ENCODE measurements at regions not wholly inside any gene's neighbourhood (a gene's known extent, or its start where the extent isn't known, plus 50 kb on each side); places are given as distances from the start of the nearest gene placed in this dataset.

- DNase-seq (ENCODE audit: extremely low spot score): peak; percentile 15
- ChIA-PET POLR2A (no interaction called here), CTCF (no interaction called here)
- TF ChIP-seq NFRKB (IDR thresholded peaks at IDR 0.05) (no peak), TARDBP (IDR thresholded peaks at IDR 0.05) (no peak), ELF4 (IDR thresholded peaks at IDR 0.05) (no peak), BHLHE40 (IDR thresholded peaks at IDR 0.05; ENCODE audit: borderline replicate concordance) (no peak), FOXK2 (IDR thresholded peaks at IDR 0.05) (no peak), ARNT (IDR thresholded peaks at IDR 0.05) (no peak), LEF1 (IDR thresholded peaks at IDR 0.05; ENCODE audit: borderline replicate concordance) (no peak), CTBP1 (IDR thresholded peaks at IDR 0.05; ENCODE audit: borderline replicate concordance) (no peak), SP1 (IDR thresholded peaks at IDR 0.05) (no peak), HDGF (IDR thresholded peaks at IDR 0.05; ENCODE audit: borderline replicate concordance) (no peak), L3MBTL2 (conservative IDR thresholded peaks at IDR 0.05) (no peak), PKNOX1 (IDR thresholded peaks at IDR 0.05) (no peak), ZNF384 (IDR thresholded peaks at IDR 0.05) (no peak), SUZ12 (IDR thresholded peaks at IDR 0.05) (no peak), FOXM1 (IDR thresholded peaks at IDR 0.05; ENCODE audit: borderline replicate concordance) (no peak), FOXA1 (IDR thresholded peaks at IDR 0.05) (no peak)
Observed at GRCh38 chr4:79241846-79242245, 84.0 kb downstream of the NAA11 start.

- CTCF ChIA-PET: no interaction called here
- no peak for TF ChIP-seq BHLHE40 (IDR thresholded peaks at IDR 0.05; ENCODE audit: borderline replicate concordance)
- TF ChIP-seq CTBP1 (IDR thresholded peaks at IDR 0.05; ENCODE audit: borderline replicate concordance): no peak
- TF ChIP-seq NFRKB (IDR thresholded peaks at IDR 0.05): no peak
- no peak for TF ChIP-seq L3MBTL2 (conservative IDR thresholded peaks at IDR 0.05)
- no peak for TF ChIP-seq SP1 (IDR thresholded peaks at IDR 0.05)
- TF ChIP-seq SUZ12 (IDR thresholded peaks at IDR 0.05): no peak
- TF ChIP-seq HDGF (IDR thresholded peaks at IDR 0.05; ENCODE audit: borderline replicate concordance): no peak
- TF ChIP-seq LEF1 (IDR thresholded peaks at IDR 0.05; ENCODE audit: borderline replicate concordance): no peak
- no peak for TF ChIP-seq ZNF384 (IDR thresholded peaks at IDR 0.05)
- TF ChIP-seq FOXA1 (IDR thresholded peaks at IDR 0.05): no peak
- TF ChIP-seq FOXK2 (IDR thresholded peaks at IDR 0.05): no peak
- no peak for TF ChIP-seq FOXM1 (IDR thresholded peaks at IDR 0.05; ENCODE audit: borderline replicate concordance)
- no peak for TF ChIP-seq ELF4 (IDR thresholded peaks at IDR 0.05)
- TF ChIP-seq TARDBP (IDR thresholded peaks at IDR 0.05): no peak
- TF ChIP-seq ARNT (IDR thresholded peaks at IDR 0.05): no peak
- POLR2A ChIA-PET: no interaction called here
- DNase-seq (ENCODE audit: extremely low spot score): no peak
Observed at GRCh38 chr4:79237851-79238250, 88.0 kb downstream of the NAA11 start.

GRCh38 chr4:79236785-79237184 lies 89.1 kb downstream of the NAA11 start:
- ChIA-PET CTCF (no interaction called here), POLR2A (no interaction called here)
- TF ChIP-seq ARNT (IDR thresholded peaks at IDR 0.05) (no peak), SP1 (IDR thresholded peaks at IDR 0.05) (no peak), HDGF (IDR thresholded peaks at IDR 0.05; ENCODE audit: borderline replicate concordance) (no peak)
- no peak for DNase-seq (ENCODE audit: extremely low spot score)

GRCh38 chr4:79235095-79235494 lies 90.8 kb downstream of the NAA11 start:
- ChIA-PET POLR2A (no interaction called here), CTCF (interaction anchor here (0.5 kb wide), 1 partner anchor 609 kb away, joined by 3 read pairs; no protein-coding TSS in a partner anchor)
- no peak for DNase-seq (ENCODE audit: extremely low spot score)
- no peak for TF ChIP-seq SUZ12 (IDR thresholded peaks at IDR 0.05)
- no peak for TF ChIP-seq PKNOX1 (IDR thresholded peaks at IDR 0.05)
- TF ChIP-seq ZNF384 (IDR thresholded peaks at IDR 0.05): no peak
- no peak for TF ChIP-seq SP1 (IDR thresholded peaks at IDR 0.05)
- TF ChIP-seq FOXA1 (IDR thresholded peaks at IDR 0.05): no peak
- no peak for TF ChIP-seq CTBP1 (IDR thresholded peaks at IDR 0.05; ENCODE audit: borderline replicate concordance)
- no peak for TF ChIP-seq L3MBTL2 (conservative IDR thresholded peaks at IDR 0.05)
- TF ChIP-seq BHLHE40 (IDR thresholded peaks at IDR 0.05; ENCODE audit: borderline replicate concordance): no peak
- no peak for TF ChIP-seq NFRKB (IDR thresholded peaks at IDR 0.05)
- TF ChIP-seq FOXM1 (IDR thresholded peaks at IDR 0.05; ENCODE audit: borderline replicate concordance): no peak
- no peak for TF ChIP-seq FOXK2 (IDR thresholded peaks at IDR 0.05)
- TF ChIP-seq TARDBP (IDR thresholded peaks at IDR 0.05): no peak
- TF ChIP-seq LEF1 (IDR thresholded peaks at IDR 0.05; ENCODE audit: borderline replicate concordance): no peak
- no peak for TF ChIP-seq ARNT (IDR thresholded peaks at IDR 0.05)
- TF ChIP-seq HDGF (IDR thresholded peaks at IDR 0.05; ENCODE audit: borderline replicate concordance): no peak

GRCh38 chr4:79233820-79234219 lies 92.0 kb downstream of the NAA11 start:
- POLR2A ChIA-PET: no interaction called here
- no peak for DNase-seq (ENCODE audit: extremely low spot score)
- TF ChIP-seq ZNF384 (IDR thresholded peaks at IDR 0.05): no peak
- TF ChIP-seq LEF1 (IDR thresholded peaks at IDR 0.05; ENCODE audit: borderline replicate concordance): no peak
- no peak for TF ChIP-seq SP1 (IDR thresholded peaks at IDR 0.05)
- no peak for TF ChIP-seq BHLHE40 (IDR thresholded peaks at IDR 0.05; ENCODE audit: borderline replicate concordance)
- TF ChIP-seq FOXM1 (IDR thresholded peaks at IDR 0.05; ENCODE audit: borderline replicate concordance): no peak
- TF ChIP-seq PKNOX1 (IDR thresholded peaks at IDR 0.05): no peak
- TF ChIP-seq SUZ12 (IDR thresholded peaks at IDR 0.05): no peak
- no peak for TF ChIP-seq L3MBTL2 (conservative IDR thresholded peaks at IDR 0.05)
- TF ChIP-seq TARDBP (IDR thresholded peaks at IDR 0.05): no peak
- no peak for TF ChIP-seq ARNT (IDR thresholded peaks at IDR 0.05)
- TF ChIP-seq NFRKB (IDR thresholded peaks at IDR 0.05): no peak
- TF ChIP-seq FOXA1 (IDR thresholded peaks at IDR 0.05): no peak
- TF ChIP-seq ELF4 (IDR thresholded peaks at IDR 0.05): no peak
- no peak for TF ChIP-seq FOXK2 (IDR thresholded peaks at IDR 0.05)
- TF ChIP-seq CTBP1 (IDR thresholded peaks at IDR 0.05; ENCODE audit: borderline replicate concordance): no peak
- CTCF ChIA-PET: no interaction called here

- TF ChIP-seq CTBP1 (IDR thresholded peaks at IDR 0.05; ENCODE audit: borderline replicate concordance): no peak
- no peak for TF ChIP-seq SUZ12 (IDR thresholded peaks at IDR 0.05)
- TF ChIP-seq L3MBTL2 (conservative IDR thresholded peaks at IDR 0.05): no peak
- no peak for TF ChIP-seq FOXK2 (IDR thresholded peaks at IDR 0.05)
- TF ChIP-seq LEF1 (IDR thresholded peaks at IDR 0.05; ENCODE audit: borderline replicate concordance): no peak
- no peak for TF ChIP-seq TARDBP (IDR thresholded peaks at IDR 0.05)
- TF ChIP-seq HDGF (IDR thresholded peaks at IDR 0.05; ENCODE audit: borderline replicate concordance): no peak
- TF ChIP-seq NFRKB (IDR thresholded peaks at IDR 0.05): no peak
- TF ChIP-seq FOXA1 (IDR thresholded peaks at IDR 0.05): no peak
- TF ChIP-seq BHLHE40 (IDR thresholded peaks at IDR 0.05; ENCODE audit: borderline replicate concordance): no peak
- TF ChIP-seq PKNOX1 (IDR thresholded peaks at IDR 0.05): no peak
- no peak for TF ChIP-seq ELF4 (IDR thresholded peaks at IDR 0.05)
- no peak for TF ChIP-seq ARNT (IDR thresholded peaks at IDR 0.05)
- TF ChIP-seq FOXM1 (IDR thresholded peaks at IDR 0.05; ENCODE audit: borderline replicate concordance): no peak
- no peak for TF ChIP-seq SP1 (IDR thresholded peaks at IDR 0.05)
- no peak for TF ChIP-seq ZNF384 (IDR thresholded peaks at IDR 0.05)
- no peak for DNase-seq (ENCODE audit: extremely low spot score)
- CTCF ChIA-PET: interaction anchor here (0.7 kb wide), 1 partner anchor 952 kb away, joined by 3 read pairs; no protein-coding TSS in a partner anchor
- POLR2A ChIA-PET: no interaction called here
Observed at GRCh38 chr4:79232540-79232939, 93.3 kb downstream of the NAA11 start.
